GM23338 (cell line): ENCODE measurements at regions not wholly inside any gene's neighbourhood (a gene's known extent, or its start where the extent isn't known, plus 50 kb on each side); places are given as distances from the start of the nearest gene placed in this dataset.

ENCODE experiments used
- ATAC-seq: fragments of 200-7000 bp; cut with Tn5 transposase; 3 replicates; pipeline ENCODE4 v1.9.1; 2020
- DNase-seq: peaks from one replicate; pipeline ENCODE4 v3.0.0-alpha.2; 2015; ENCODE audit warnings: low spot score
- H2AFZ ChIP-seq: fragments of 200-600 bp; sonication (generic); 2 replicates; pipeline ENCODE4 v1.8.0; 2016; ENCODE audit warnings: antibody characterized with exemption, mild to moderate bottlenecking, moderate library complexity
- H3F3A ChIP-seq: fragments of 200-600 bp; sonication (generic); replicated peaks from 2 replicates; pipeline ENCODE4 v1.8.0; 2017; ENCODE audit warnings: antibody characterized with exemption, mixed run types, low read depth
- H3K27ac ChIP-seq: fragments of 200-600 bp; sonication (generic); 2 replicates; pipeline ENCODE4 v1.6.1; 2016; ENCODE audit warnings: low read depth
- H3K27me3 ChIP-seq: fragments of 200-600 bp; sonication (generic); 2 replicates; pipeline ENCODE4 v1.8.0; 2016; ENCODE audit warnings: mild to moderate bottlenecking, mixed run types, moderate library complexity; ENCODE audit not compliant: insufficient read depth
- H3K36me3 ChIP-seq: fragments of 200-600 bp; sonication (generic); 2 replicates; pipeline ENCODE4 v1.8.0; 2016; ENCODE audit warnings: mild to moderate bottlenecking; ENCODE audit not compliant: insufficient read depth
- H3K4me1 ChIP-seq: fragments of 200-600 bp; sonication (generic); 2 replicates; pipeline ENCODE4 v1.8.0; 2016; ENCODE audit warnings: mild to moderate bottlenecking, moderate library complexity; ENCODE audit not compliant: insufficient read depth
- H3K4me2 ChIP-seq: fragments of 200-600 bp; sonication (generic); 2 replicates; pipeline ENCODE4 v1.7.1; 2017; ENCODE audit warnings: mixed run types
- H3K4me3 ChIP-seq: fragments of 200-600 bp; sonication (generic); 2 replicates; pipeline ENCODE4 v1.6.1; 2016; ENCODE audit warnings: mixed run types
- H3K79me2 ChIP-seq: fragments of 200-600 bp; sonication (generic); replicated peaks from 2 replicates; pipeline ENCODE4 v1.8.0; 2017; ENCODE audit warnings: mild to moderate bottlenecking; ENCODE audit not compliant: insufficient read depth
- H3K9me2 ChIP-seq: fragments of 200-600 bp; sonication (generic); 2 replicates; pipeline ENCODE4 v1.8.0; 2017; ENCODE audit not compliant: insufficient read depth
- H4K20me1 ChIP-seq: fragments of 200-600 bp; sonication (generic); replicated peaks from 2 replicates; pipeline ENCODE4 v1.8.0; 2017; ENCODE audit warnings: mild to moderate bottlenecking; ENCODE audit not compliant: insufficient read depth
- H3K27ac Mint-ChIP-seq: 2 replicates; pipeline ENCODE4 v1.8.0; 2020; ENCODE audit warnings: inconsistent platforms, mild to moderate bottlenecking, moderate library complexity, mixed read lengths
- H3K27me3 Mint-ChIP-seq: 3 replicates; pipeline ENCODE4 v1.8.0; 2022; ENCODE audit warnings: low read depth, mild to moderate bottlenecking, moderate library complexity, mixed read lengths, inconsistent platforms; ENCODE audit not compliant: insufficient read depth, poor library complexity
- H3K36me3 Mint-ChIP-seq: 3 replicates; pipeline ENCODE4 v1.8.0; 2021; ENCODE audit warnings: low read depth, mild to moderate bottlenecking, inconsistent platforms, moderate library complexity, mixed read lengths
- H3K4me1 Mint-ChIP-seq: 3 replicates; pipeline ENCODE4 v1.8.0; 2020; ENCODE audit warnings: mild to moderate bottlenecking, inconsistent platforms, mixed read lengths
- H3K4me3 Mint-ChIP-seq: 3 replicates; pipeline ENCODE4 v1.8.0; 2021; ENCODE audit warnings: moderate library complexity, mild to moderate bottlenecking, inconsistent platforms, mixed read lengths
- H3K9me3 Mint-ChIP-seq: 3 replicates; pipeline ENCODE4 v1.8.0; 2020; ENCODE audit warnings: moderate library complexity, mild to moderate bottlenecking, inconsistent platforms, mixed read lengths
- CREB1 ChIP-seq: fragments of 250-450 bp; sonication (Bioruptor Pico); IDR thresholded peaks from 2 replicates; pipeline ENCODE4 v1.5.0; 2020; ENCODE audit warnings: low read depth, mild to moderate bottlenecking, moderate library complexity
- EZH2 ChIP-seq: fragments of 200-600 bp; sonication (generic); IDR thresholded peaks from one replicate; pipeline ENCODE4 v1.8.0; 2017; ENCODE audit warnings: antibody characterized with exemption, mild to moderate bottlenecking, low read depth; ENCODE audit not compliant: unreplicated experiment
- EZH2phosphoT487 ChIP-seq: fragments of 200-600 bp; sonication (generic); IDR thresholded peaks from one replicate; pipeline ENCODE4 v1.8.1; 2018; ENCODE audit warnings: antibody characterized with exemption; ENCODE audit not compliant: unreplicated experiment
- JUNB ChIP-seq: IDR thresholded peaks from one replicate; pipeline ENCODE4 v1.6.1; 2016; ENCODE audit warnings: antibody characterized with exemption; ENCODE audit not compliant: unreplicated experiment
- STAT1 ChIP-seq: IDR thresholded peaks from one replicate; pipeline ENCODE4 v1.6.1; 2016; ENCODE audit warnings: antibody characterized with exemption; ENCODE audit not compliant: unreplicated experiment
- ZNF114 ChIP-seq: fragments of 250-450 bp; sonication (Bioruptor Pico); IDR thresholded peaks from 2 replicates; pipeline ENCODE4 v1.5.0; 2020; ENCODE audit warnings: mild to moderate bottlenecking, moderate library complexity
- TF ChIP-seq, protein P1 (sequence below): IDR thresholded peaks from 2 replicates; pipeline ENCODE4 v1.6.1; 2016; ENCODE audit warnings: antibody characterized with exemption
- TF ChIP-seq, protein P2 (sequence below): IDR thresholded peaks from one replicate; pipeline ENCODE4 v1.6.1; 2018; ENCODE audit warnings: antibody characterized with exemption; ENCODE audit not compliant: unreplicated experiment
- TF ChIP-seq, protein P3 (sequence below), 2 experiments: fragments of 200-600 bp in 1 of 2; sonication (generic) in 1 of 2; conservative IDR thresholded peaks; 2 replicates each; pipeline versions ENCODE4 v1.5.1 to v1.6.1; 2016 to 2017; ENCODE audit warnings: antibody characterized with exemption in 2 of 2, low read depth in 2 of 2, mild to moderate bottlenecking in 2 of 2, moderate library complexity in 1 of 2

DNA sequence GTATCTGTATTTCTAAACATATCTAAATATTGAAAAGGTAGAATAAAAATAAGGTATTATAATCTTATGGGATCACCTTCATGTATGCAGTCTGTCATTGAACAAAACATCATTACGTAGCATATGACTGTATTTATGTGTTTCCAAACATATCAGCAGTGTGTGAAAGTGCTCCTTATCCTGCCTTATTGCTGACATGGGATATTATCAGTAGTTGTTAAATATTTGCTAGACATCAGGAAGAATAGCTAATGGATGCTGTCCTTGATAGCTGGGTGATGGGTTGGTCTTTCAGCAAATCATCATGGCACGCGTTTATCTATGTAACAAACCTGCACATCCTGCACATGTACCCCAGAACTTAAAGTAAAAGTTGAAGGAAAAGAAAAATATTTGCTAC lies 59.1 kb upstream of the FAM20A start (continued):
- TF ChIP-seq EZH2phosphoT487 = no peak
- TF ChIP-seq EZH2 = no peak
- no peak for TF ChIP-seq CREB1 (CRISPR knock-in tag)
- TF ChIP-seq, protein P1, sequence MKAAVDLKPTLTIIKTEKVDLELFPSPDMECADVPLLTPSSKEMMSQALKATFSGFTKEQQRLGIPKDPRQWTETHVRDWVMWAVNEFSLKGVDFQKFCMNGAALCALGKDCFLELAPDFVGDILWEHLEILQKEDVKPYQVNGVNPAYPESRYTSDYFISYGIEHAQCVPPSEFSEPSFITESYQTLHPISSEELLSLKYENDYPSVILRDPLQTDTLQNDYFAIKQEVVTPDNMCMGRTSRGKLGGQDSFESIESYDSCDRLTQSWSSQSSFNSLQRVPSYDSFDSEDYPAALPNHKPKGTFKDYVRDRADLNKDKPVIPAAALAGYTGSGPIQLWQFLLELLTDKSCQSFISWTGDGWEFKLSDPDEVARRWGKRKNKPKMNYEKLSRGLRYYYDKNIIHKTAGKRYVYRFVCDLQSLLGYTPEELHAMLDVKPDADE = no peak

DNA sequence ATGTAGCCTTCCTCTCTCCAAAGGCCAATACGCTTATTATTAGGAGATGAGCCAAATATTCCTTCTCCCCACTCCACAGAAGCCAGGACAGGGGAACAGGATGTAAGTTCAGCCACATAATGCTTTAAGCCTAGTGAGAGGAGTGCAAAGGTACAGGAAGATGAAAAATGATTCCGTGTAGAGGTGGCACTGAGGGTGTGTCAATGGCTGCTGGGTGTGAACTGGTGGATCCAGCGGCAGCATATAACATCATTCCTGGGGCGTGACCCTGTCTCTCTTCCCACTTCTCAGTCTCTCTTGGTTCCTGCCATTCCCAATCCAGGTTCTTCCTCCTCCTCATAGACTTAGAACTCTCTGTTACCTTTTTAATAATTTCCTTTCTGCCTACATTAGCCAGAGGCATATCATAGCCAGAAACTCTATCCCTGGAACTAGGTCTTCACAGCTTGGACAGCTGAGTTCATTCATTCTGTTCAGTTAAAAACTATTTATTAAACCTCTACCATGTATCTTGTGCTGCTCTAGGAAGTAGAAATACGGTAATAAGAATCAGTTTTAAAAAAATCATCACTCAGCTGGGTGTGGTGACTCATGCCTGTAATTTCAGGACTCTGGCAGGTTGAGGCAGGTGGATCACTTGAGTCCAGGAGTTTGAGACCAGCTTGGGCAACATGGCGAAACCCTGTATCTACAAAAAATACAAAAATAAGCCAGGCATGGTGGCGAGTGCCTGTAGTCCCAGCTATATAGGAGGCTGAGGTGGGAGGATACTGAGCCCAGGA lies 58.0 kb upstream of the FAM20A start:
- no peaks in the 10 kb centered on the region; the same call in 2 of the 3 replicates for H3K9me3 Mint-ChIP-seq
- peaks cover 35% of the 10 kb centered on the region for H3K4me1 ChIP-seq
- H3K27ac Mint-ChIP-seq = no peak overlapping the region
- no peaks in the 10 kb centered on the region for H3F3A ChIP-seq
- H2AFZ ChIP-seq = no peak overlapping the region
- no peaks in the 10 kb centered on the region for H3K27me3 ChIP-seq
- H3K27me3 Mint-ChIP-seq = no peaks in the 10 kb centered on the region
- H3K4me3 ChIP-seq = no peak overlapping the region
- H3K36me3 Mint-ChIP-seq = peaks cover 4% of the 10 kb centered on the region; the same call in 2 of the 3 replicates
- H3K79me2 ChIP-seq = no peaks in the 10 kb centered on the region
- peaks cover 24% of the 10 kb centered on the region for H3K4me1 Mint-ChIP-seq
- no peak for DNase-seq
- TF ChIP-seq JUNB = no peak
- no peak for TF ChIP-seq ZNF114 (CRISPR knock-in tag)
- TF ChIP-seq, protein P2, sequence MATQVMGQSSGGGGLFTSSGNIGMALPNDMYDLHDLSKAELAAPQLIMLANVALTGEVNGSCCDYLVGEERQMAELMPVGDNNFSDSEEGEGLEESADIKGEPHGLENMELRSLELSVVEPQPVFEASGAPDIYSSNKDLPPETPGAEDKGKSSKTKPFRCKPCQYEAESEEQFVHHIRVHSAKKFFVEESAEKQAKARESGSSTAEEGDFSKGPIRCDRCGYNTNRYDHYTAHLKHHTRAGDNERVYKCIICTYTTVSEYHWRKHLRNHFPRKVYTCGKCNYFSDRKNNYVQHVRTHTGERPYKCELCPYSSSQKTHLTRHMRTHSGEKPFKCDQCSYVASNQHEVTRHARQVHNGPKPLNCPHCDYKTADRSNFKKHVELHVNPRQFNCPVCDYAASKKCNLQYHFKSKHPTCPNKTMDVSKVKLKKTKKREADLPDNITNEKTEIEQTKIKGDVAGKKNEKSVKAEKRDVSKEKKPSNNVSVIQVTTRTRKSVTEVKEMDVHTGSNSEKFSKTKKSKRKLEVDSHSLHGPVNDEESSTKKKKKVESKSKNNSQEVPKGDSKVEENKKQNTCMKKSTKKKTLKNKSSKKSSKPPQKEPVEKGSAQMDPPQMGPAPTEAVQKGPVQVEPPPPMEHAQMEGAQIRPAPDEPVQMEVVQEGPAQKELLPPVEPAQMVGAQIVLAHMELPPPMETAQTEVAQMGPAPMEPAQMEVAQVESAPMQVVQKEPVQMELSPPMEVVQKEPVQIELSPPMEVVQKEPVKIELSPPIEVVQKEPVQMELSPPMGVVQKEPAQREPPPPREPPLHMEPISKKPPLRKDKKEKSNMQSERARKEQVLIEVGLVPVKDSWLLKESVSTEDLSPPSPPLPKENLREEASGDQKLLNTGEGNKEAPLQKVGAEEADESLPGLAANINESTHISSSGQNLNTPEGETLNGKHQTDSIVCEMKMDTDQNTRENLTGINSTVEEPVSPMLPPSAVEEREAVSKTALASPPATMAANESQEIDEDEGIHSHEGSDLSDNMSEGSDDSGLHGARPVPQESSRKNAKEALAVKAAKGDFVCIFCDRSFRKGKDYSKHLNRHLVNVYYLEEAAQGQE = no peak
- TF ChIP-seq EZH2phosphoT487 = no peak
- no peak for TF ChIP-seq STAT1
- TF ChIP-seq, protein P3, sequence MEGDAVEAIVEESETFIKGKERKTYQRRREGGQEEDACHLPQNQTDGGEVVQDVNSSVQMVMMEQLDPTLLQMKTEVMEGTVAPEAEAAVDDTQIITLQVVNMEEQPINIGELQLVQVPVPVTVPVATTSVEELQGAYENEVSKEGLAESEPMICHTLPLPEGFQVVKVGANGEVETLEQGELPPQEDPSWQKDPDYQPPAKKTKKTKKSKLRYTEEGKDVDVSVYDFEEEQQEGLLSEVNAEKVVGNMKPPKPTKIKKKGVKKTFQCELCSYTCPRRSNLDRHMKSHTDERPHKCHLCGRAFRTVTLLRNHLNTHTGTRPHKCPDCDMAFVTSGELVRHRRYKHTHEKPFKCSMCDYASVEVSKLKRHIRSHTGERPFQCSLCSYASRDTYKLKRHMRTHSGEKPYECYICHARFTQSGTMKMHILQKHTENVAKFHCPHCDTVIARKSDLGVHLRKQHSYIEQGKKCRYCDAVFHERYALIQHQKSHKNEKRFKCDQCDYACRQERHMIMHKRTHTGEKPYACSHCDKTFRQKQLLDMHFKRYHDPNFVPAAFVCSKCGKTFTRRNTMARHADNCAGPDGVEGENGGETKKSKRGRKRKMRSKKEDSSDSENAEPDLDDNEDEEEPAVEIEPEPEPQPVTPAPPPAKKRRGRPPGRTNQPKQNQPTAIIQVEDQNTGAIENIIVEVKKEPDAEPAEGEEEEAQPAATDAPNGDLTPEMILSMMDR (conservative IDR thresholded peaks at IDR 0.05; ENCODE audit: low read depth in 2 of 2) = no peak
- H4K20me1 ChIP-seq = no peaks in the 10 kb centered on the region
- H3K4me2 ChIP-seq = no peak overlapping the region
- no peak overlapping the region for H3K4me3 Mint-ChIP-seq
- no peaks in the 10 kb centered on the region for H3K9me2 ChIP-seq
- H3K27ac ChIP-seq = no peak overlapping the region
- no peaks in the 10 kb centered on the region for H3K36me3 ChIP-seq
- ATAC-seq = no peak
